Loucy (cell line): ENCODE measurements at regions not wholly inside any gene's neighbourhood (a gene's known extent, or its start where the extent isn't known, plus 50 kb on each side); places are given as distances from the start of the nearest gene placed in this dataset.

Experiments
- H2AFZ ChIP-seq: fragments of 200-600 bp; sonication (generic); 2 replicates; pipeline ENCODE4 v1.6.0; 2016; ENCODE audit warnings: antibody characterized with exemption, mild to moderate bottlenecking, low read length, moderate library complexity
- H3F3A ChIP-seq: fragments of 200-600 bp; 2 replicates; pipeline ENCODE4 v1.6.0; 2016; ENCODE audit warnings: antibody characterized with exemption, low read depth, mild to moderate bottlenecking
- H3K27me3 ChIP-seq: fragments of 200-600 bp; sonication (generic); 2 replicates; pipeline ENCODE4 v1.6.1; 2014; ENCODE audit warnings: low read length, mild to moderate bottlenecking; ENCODE audit not compliant: insufficient read depth, poor library complexity, severe bottlenecking
- H3K36me3 ChIP-seq: fragments of 200-600 bp; sonication (generic); 2 replicates; pipeline ENCODE4 v1.6.1; 2016; ENCODE audit warnings: low read length; ENCODE audit not compliant: insufficient read depth
- H3K4me1 ChIP-seq: fragments of 200-600 bp; sonication (generic); 2 replicates; pipeline ENCODE4 v1.5.1; 2014; ENCODE audit warnings: low read length, mild to moderate bottlenecking; ENCODE audit not compliant: insufficient read depth, poor library complexity, severe bottlenecking
- H3K4me2 ChIP-seq: fragments of 200-600 bp; sonication (generic); 2 replicates; pipeline ENCODE4 v1.6.0; 2014; ENCODE audit warnings: antibody characterized with exemption, low read length, low read depth, mild to moderate bottlenecking; ENCODE audit not compliant: poor library complexity, severe bottlenecking
- H3K4me3 ChIP-seq: fragments of 200-600 bp; sonication (generic); 2 replicates; pipeline ENCODE4 v1.5.1; 2014; ENCODE audit warnings: low read length, mild to moderate bottlenecking, mixed read lengths; ENCODE audit not compliant: poor library complexity, severe bottlenecking
- H3K79me2 ChIP-seq: fragments of 200-600 bp; sonication (generic); 2 replicates; pipeline ENCODE4 v1.6.1; 2014; ENCODE audit warnings: low read length; ENCODE audit not compliant: insufficient read depth
- H3K9ac ChIP-seq: fragments of 200-600 bp; sonication (generic); 2 replicates; pipeline ENCODE4 v1.6.0; 2014; ENCODE audit warnings: mild to moderate bottlenecking, low read depth, low read length, moderate library complexity; ENCODE audit not compliant: poor library complexity, severe bottlenecking
- H3K9me2 ChIP-seq: fragments of 200-600 bp; sonication (generic); replicated peaks from 2 replicates; pipeline ENCODE4 v1.6.1; 2016; ENCODE audit warnings: low read depth, low read length, mixed read lengths
- H3K9me3 ChIP-seq: fragments of 200-600 bp; sonication (generic); 2 replicates; pipeline ENCODE4 v1.6.1; 2014; ENCODE audit warnings: mild to moderate bottlenecking, antibody characterized with exemption, low read length, low read depth; ENCODE audit not compliant: insufficient read depth
- H4K20me1 ChIP-seq: fragments of 200-600 bp; sonication (generic); 2 replicates; pipeline ENCODE4 v1.6.0; 2014; ENCODE audit warnings: antibody characterized with exemption, low read length, mild to moderate bottlenecking; ENCODE audit not compliant: insufficient read depth, poor library complexity, severe bottlenecking
- CTCF ChIP-seq: fragments of 200-600 bp; sonication (generic); conservative IDR thresholded peaks from 2 replicates; pipeline ENCODE4 v1.5.1; 2014; ENCODE audit warnings: mild to moderate bottlenecking, antibody characterized with exemption, low read length
- EZH2phosphoT487 ChIP-seq: fragments of 200-600 bp; IDR thresholded peaks from 2 replicates; pipeline ENCODE4 v1.6.1; 2018; ENCODE audit warnings: antibody characterized with exemption, mild to moderate bottlenecking, moderate library complexity, borderline replicate concordance

GRCh38 chr7:155161690-155162089, 91.6 kb downstream of the HTR5A start:
- Histone ChIP-seq H3F3A (no peaks in the 10 kb centered on the region), H3K9me2 (no peaks in the 10 kb centered on the region), H3K79me2 (no peaks in the 10 kb centered on the region), H3K4me1 (no peaks in the 10 kb centered on the region), H2AFZ (no peak overlapping the region), H3K27me3 (no peaks in the 10 kb centered on the region), H3K4me3 (no peak overlapping the region), H3K36me3 (no peaks in the 10 kb centered on the region), H3K9me3 (no peaks in the 10 kb centered on the region), H3K9ac (no peak overlapping the region), H3K4me2 (no peak overlapping the region), H4K20me1 (no peaks in the 10 kb centered on the region)
- TF ChIP-seq CTCF, result no peak
- TF ChIP-seq EZH2phosphoT487, result no peak

GRCh38 chr7:155162422-155162821, 92.3 kb downstream of the HTR5A start:
- TF ChIP-seq EZH2phosphoT487, result no peak
- TF ChIP-seq CTCF, result no peak
- no peaks in the 10 kb centered on the region for H3K79me2 ChIP-seq
- no peaks in the 10 kb centered on the region for H3K4me1 ChIP-seq
- no peaks in the 10 kb centered on the region for H3K27me3 ChIP-seq
- no peaks in the 10 kb centered on the region for H4K20me1 ChIP-seq
- H3F3A ChIP-seq, result no peaks in the 10 kb centered on the region
- no peaks in the 10 kb centered on the region for H3K9me3 ChIP-seq
- H3K4me2 ChIP-seq, result no peak overlapping the region
- no peak overlapping the region for H2AFZ ChIP-seq
- no peak overlapping the region for H3K4me3 ChIP-seq
- H3K9ac ChIP-seq, result no peak overlapping the region
- H3K9me2 ChIP-seq, result no peaks in the 10 kb centered on the region
- H3K36me3 ChIP-seq, result no peaks in the 10 kb centered on the region

- Histone ChIP-seq H3K9me2 (no peaks in the 10 kb centered on the region), H2AFZ (no peak overlapping the region), H3F3A (no peaks in the 10 kb centered on the region), H4K20me1 (no peaks in the 10 kb centered on the region), H3K36me3 (no peaks in the 10 kb centered on the region), H3K4me2 (no peak overlapping the region), H3K9ac (no peak overlapping the region), H3K4me3 (no peak overlapping the region), H3K79me2 (no peaks in the 10 kb centered on the region), H3K9me3 (no peaks in the 10 kb centered on the region), H3K4me1 (no peaks in the 10 kb centered on the region), H3K27me3 (no peaks in the 10 kb centered on the region)
- TF ChIP-seq CTCF (no peak), EZH2phosphoT487 (no peak)
Measured at GRCh38 chr7:155163696-155164095, 93.6 kb downstream of the HTR5A start.
